Liver (tissue), 3 donors: ENCODE measurements at regions not wholly inside any gene's neighbourhood (a gene's known extent, or its start where the extent isn't known, plus 50 kb on each side); places are given as distances from the start of the nearest gene placed in this dataset.

ENCODE experiments used
- ATF3 ChIP-seq: IDR thresholded peaks from 2 replicates; pipeline ENCODE4 v1.6.1; 2016; ENCODE audit warnings: antibody characterized with exemption
- CTCF ChIP-seq: fragments of 150-350 bp; IDR thresholded peaks from 2 replicates; pipeline ENCODE4 v1.5.1; 2017; ENCODE audit warnings: improper control_type of control experiment, low read depth, low read length; ENCODE audit not compliant: missing input control
- EGR1 ChIP-seq, 2 donors: IDR thresholded peaks; 2 replicates each; pipeline ENCODE4 v1.6.1; 2016 to 2018; ENCODE audit warnings: antibody characterized with exemption in 2 of 2, low read depth in 2 of 2
- FOXA1 ChIP-seq: IDR thresholded peaks from 2 replicates; pipeline ENCODE4 v1.6.1; 2016; ENCODE audit warnings: antibody characterized with exemption
- GABPA ChIP-seq, 2 donors: IDR thresholded peaks in 1 of 2; conservative IDR thresholded peaks in 1 of 2; 2 replicates each; pipeline ENCODE4 v1.6.1; 2016; ENCODE audit warnings: antibody characterized with exemption in 2 of 2, mild to moderate bottlenecking in 1 of 2, moderate library complexity in 1 of 2
- HNF4A ChIP-seq, 2 donors: conservative IDR thresholded peaks; 2 replicates each; pipeline ENCODE4 v1.6.1; 2016; ENCODE audit warnings: antibody characterized with exemption in 2 of 2, mild to moderate bottlenecking in 2 of 2
- JUND ChIP-seq, 2 donors: IDR thresholded peaks; 2 replicates each; pipeline ENCODE4 v1.6.1; 2016; ENCODE audit warnings: antibody characterized with exemption in 2 of 2
- MAX ChIP-seq: IDR thresholded peaks from 2 replicates; pipeline ENCODE4 v1.6.1; 2016; ENCODE audit warnings: antibody characterized with exemption
- RAD21 ChIP-seq, 2 donors: IDR thresholded peaks; 2 replicates each; pipeline ENCODE4 v1.6.1; 2016; ENCODE audit warnings: antibody characterized with exemption in 2 of 2, mild to moderate bottlenecking in 2 of 2
- REST ChIP-seq: IDR thresholded peaks from 2 replicates; pipeline ENCODE4 v1.6.1; 2016; ENCODE audit warnings: antibody characterized with exemption, mild to moderate bottlenecking
- SP1 ChIP-seq: IDR thresholded peaks from 2 replicates; pipeline ENCODE4 v1.6.1; 2018; ENCODE audit warnings: antibody characterized with exemption, mild to moderate bottlenecking
- TAF1 ChIP-seq: conservative IDR thresholded peaks from 2 replicates; pipeline ENCODE4 v1.6.1; 2016; ENCODE audit warnings: antibody characterized with exemption, mild to moderate bottlenecking
- donor health status: healthy.
- donor health status: healthy.

- TF ChIP-seq CTCF: no peak
- no peak for TF ChIP-seq SP1
- TF ChIP-seq GABPA (IDR thresholded peaks at IDR 0.05 in 1 of 2, conservative IDR thresholded peaks at IDR 0.05 in 1 of 2): no peak
- TF ChIP-seq RAD21 (IDR thresholded peaks at IDR 0.05): no peak
- no peak for TF ChIP-seq MAX
- no peak for TF ChIP-seq HNF4A (conservative IDR thresholded peaks at IDR 0.05)
- TF ChIP-seq ATF3: no peak
- TF ChIP-seq TAF1: no peak
- TF ChIP-seq JUND (IDR thresholded peaks at IDR 0.05): no peak
- TF ChIP-seq REST: no peak
- no peak for TF ChIP-seq EGR1 (IDR thresholded peaks at IDR 0.05; ENCODE audit: low read depth in 2 of 2)
- TF ChIP-seq FOXA1: no peak
Observed at GRCh38 chr4:36704289-36704688, 422.9 kb downstream of the DTHD1 start.
